Heart right ventricle (tissue), 16 donors: ENCODE measurements at regions not wholly inside any gene's neighbourhood (a gene's known extent, or its start where the extent isn't known, plus 50 kb on each side); places are given as distances from the start of the nearest gene placed in this dataset.
A peak's percentile ranks its signal among the peaks of the same experiment; 100 is the strongest.

Experiments used
- ATAC-seq, 8 donors: fragments of 200-7000 bp; cut with Tn5 transposase; one replicate each; pipeline ENCODE4 v1.9.1; 2020; ENCODE audit warnings: mild to moderate bottlenecking in 8 of 8, moderate library complexity in 8 of 8, moderate number of reproducible peaks in 1 of 8
- DNase-seq, 2 donors: peaks; one replicate each; pipeline ENCODE4 v3.0.0-alpha.2; 2020
- H3K27ac ChIP-seq, 10 donors: fragments of 200-600 bp; sonication (generic) in 2 of 10; one replicate each; pipeline versions ENCODE4 v1.5.0 to v1.8.0; 2020 to 2022; ENCODE audit warnings: mild to moderate bottlenecking in 3 of 10
- H3K27me3 ChIP-seq, 7 donors: fragments of 200-600 bp; one replicate each; pipeline ENCODE4 v1.8.0; 2021 to 2022; ENCODE audit warnings: mild to moderate bottlenecking in 2 of 7
- H3K36me3 ChIP-seq, 9 donors: fragments of 200-600 bp; sonication (generic) in 1 of 9; one replicate each; pipeline versions ENCODE4 v1.5.0 to v1.8.0; 2020 to 2022; ENCODE audit warnings: mild to moderate bottlenecking in 2 of 9
- H3K4me1 ChIP-seq, 9 donors: fragments of 200-600 bp; sonication (generic) in 1 of 9; one replicate each; pipeline versions ENCODE4 v1.5.0 to v1.8.0; 2020 to 2022; ENCODE audit warnings: mild to moderate bottlenecking in 4 of 9
- H3K4me3 ChIP-seq, 10 donors: fragments of 200-600 bp; sonication (generic) in 2 of 10; one replicate each; pipeline versions ENCODE4 v1.5.0 to v1.8.0; 2020 to 2022; ENCODE audit warnings: mild to moderate bottlenecking in 7 of 10, moderate library complexity in 2 of 10
- H3K9me3 ChIP-seq, 11 donors: fragments of 200-600 bp in 10 of 11; sonication (generic) in 2 of 11; one replicate each; pipeline versions ENCODE4 v1.5.0 to v1.8.0; 2013 to 2022; ENCODE audit warnings: mild to moderate bottlenecking in 2 of 11, control low read depth in 1 of 11, moderate library complexity in 1 of 11
- CTCF ChIP-seq, 9 donors: fragments of 200-600 bp; sonication (generic) in 2 of 9; IDR thresholded peaks; one replicate each; pipeline versions ENCODE4 v1.5.0 to v1.8.0; 2021 to 2022; ENCODE audit warnings: antibody characterized with exemption in 9 of 9, mild to moderate bottlenecking in 5 of 9, moderate library complexity in 1 of 9
- WGBS, 2 donors: extraction: QIAGEN DNeasy Blood & Tissue Kit; methylation state at CpG; one replicate each; pipeline ENCODE4 v1.1.7; 2013; ENCODE audit warnings: inconsistent platforms in 1 of 2; 5-methylcytosine and 5-hydroxymethylcytosine counted together
- intact Hi-C, 10 donors: fragments of 100-400 bp; cut with DNase I; formaldehyde crosslinking; loops; one replicate each; pipeline versions ENCODE4 v1.11.1 to v1.14.2; 2022
- donor health status: Arrhythmogenic right ventricular cardiomyopathy.
- donor health status: ischemic (EF 13 %, LVEDD 7.1; RV severe dilation, severe dysfunction).
- donor health status: healthy with polysubstance abuse.
- donor health status: DM: no; HTN: yes; CAD: no.
- donor health status: DM: no; HTN: no; CAD: no.
- donor health status: ischemic (EF 25% LVEDD 6.9; RV normal size, moderate dysfunction).
- donor health status: ischemic (EF 25% LVEDD 5.7; RV mildly dilated, moderate dysfunction).
- donor health status: healthy.
- donor health status: DM: yes; HTN: yes; CAD: no.
- donor health status: Ischemic cardiomyopathy.
- donor health status: ischemic (EF 35%, LVEDD 5.7; RV mildly dilated, moderate dysfunction).
- donor health status: nonischemic (EF 11% LVEDD 7.7; RV severe dilation, severe dysfunction).
- donor health status: DM: yes; HTN: yes; CAD: no.
- donor health status: PGD.
- donor health status: ischemic (EF 29% LVEDD 5.4; RV normal size, mild dysfunction).
- donor health status: nonischemic (EF 23%, LVEDD 6.1; RV moderate dilation, normal function).

GRCh38 chr6:103893141-103893581 is 966.6 kb downstream of the HACE1 start:
- no peak for TF ChIP-seq CTCF (IDR thresholded peaks at IDR 0.05)
- H3K4me3 ChIP-seq, result no peak overlapping the region
- 30 to 38% methylated on average over 2 of the region's 2 CpGs for WGBS, 2 donors
- H3K9me3 ChIP-seq, result peaks cover 0 to 19% (median 6%) of the 10 kb centered on the region in 11 donors
- no peak overlapping the region for H3K27ac ChIP-seq
- no peaks in the 10 kb centered on the region for H3K36me3 ChIP-seq
- no peaks in the 10 kb centered on the region for H3K27me3 ChIP-seq
- DNase-seq, result peak in 1 of 2 donors; percentile 15
- ATAC-seq, result peak in 7 of 8 donors; percentile 53 to 86 (median 69)
- peaks cover 0 to 5% (median 0%) of the 10 kb centered on the region in 9 donors for H3K4me1 ChIP-seq
- intact Hi-C loops, result no loop called here

- no peak overlapping the region for H3K4me3 ChIP-seq
These were observed 972.8 kb downstream of the HACE1 start for GRCh38 chr6:103886951-103887350.

GRCh38 chr6:103885446-103885845 is 974.3 kb downstream of the HACE1 start:
- Histone ChIP-seq H3K9me3 (peaks cover 0 to 5% (median 0%) of the 10 kb centered on the region in 11 donors), H3K27ac (no peak overlapping the region), H3K4me3 (no peak overlapping the region), H3K4me1 (no peaks in the 10 kb centered on the region), H3K27me3 (no peaks in the 10 kb centered on the region), H3K36me3 (no peaks in the 10 kb centered on the region)
- DNase-seq (no peak), ATAC-seq (no peak)
- WGBS, 2 donors, result 68% methylated on average over 1 of the region's 1 CpG
- intact Hi-C loops, result no loop called here
- TF ChIP-seq CTCF (IDR thresholded peaks at IDR 0.05), result no peak

More at GRCh38 chr6:103886951-103887350, 972.8 kb downstream of the HACE1 start:
- Histone ChIP-seq H3K27ac (no peak overlapping the region), H3K36me3 (no peaks in the 10 kb centered on the region), H3K4me1 (no peaks in the 10 kb centered on the region), H3K27me3 (no peaks in the 10 kb centered on the region), H3K9me3 (no peaks in the 10 kb centered on the region)
- TF ChIP-seq CTCF (IDR thresholded peaks at IDR 0.05), result no peak
- DNase-seq (no peak), ATAC-seq (no peak)
- intact Hi-C loops, result no loop called here
- WGBS, 2 donors, result 85 to 87% methylated on average over 1 of the region's 1 CpG

- ATAC-seq (no peak), DNase-seq (no peak)
- Histone ChIP-seq H3K27ac (no peak overlapping the region), H3K4me1 (no peaks in the 10 kb centered on the region), H3K4me3 (no peak overlapping the region), H3K27me3 (no peaks in the 10 kb centered on the region), H3K36me3 (no peaks in the 10 kb centered on the region), H3K9me3 (peaks cover 0 to 19% (median 0%) of the 10 kb centered on the region in 11 donors)
- WGBS, 2 donors, result 86 to 88% methylated on average over 3 of the region's 3 CpGs
- intact Hi-C loops, result no loop called here
- no peak for TF ChIP-seq CTCF (IDR thresholded peaks at IDR 0.05)
These were observed 979.9 kb downstream of the HACE1 start for GRCh38 chr6:103879800-103880199.
